CD8-positive, alpha-beta memory T cell (primary cell): ENCODE measurements at regions not wholly inside any gene's neighbourhood (a gene's known extent, or its start where the extent isn't known, plus 50 kb on each side); places are given as distances from the start of the nearest gene placed in this dataset.

Experiments used
- CTCF ChIA-PET: fragments of 350-600 bp; sonication (Branson Sonifier 250); formaldehyde crosslinking; loops from one replicate; lab custom pipeline; 2021; ENCODE audit warnings: antibody characterized with exemption; lab: Charles Lee
- POLR2A ChIA-PET: fragments of 350-600 bp; sonication (Branson Sonifier 250); formaldehyde crosslinking; loops from one replicate; lab custom pipeline; 2021; ENCODE audit warnings: antibody characterized with exemption; lab: Charles Lee
- DNase-seq, 5 donors: peaks; one replicate each; pipeline versions ENCODE4 v3.0.0 to v3.0.0-alpha.2; 2020 to 2022; ENCODE audit warnings: mixed read lengths in 1 of 5
- H3K27ac ChIP-seq: one replicate; pipeline ENCODE4 v1.7.0; 2013; ENCODE audit warnings: low read depth, mild to moderate bottlenecking, low read length, moderate library complexity
- H3K27me3 ChIP-seq: 2 replicates; pipeline ENCODE4 v1.7.0; 2013; ENCODE audit warnings: low read length, mild to moderate bottlenecking; ENCODE audit not compliant: insufficient read depth, poor library complexity, severe bottlenecking
- H3K36me3 ChIP-seq: 2 replicates; pipeline ENCODE4 v1.7.0; 2013; ENCODE audit warnings: mild to moderate bottlenecking, low read length, moderate library complexity; ENCODE audit not compliant: insufficient read depth
- H3K4me1 ChIP-seq: 2 replicates; pipeline ENCODE4 v1.7.0; 2013; ENCODE audit warnings: mild to moderate bottlenecking, low read length, moderate library complexity; ENCODE audit not compliant: insufficient read depth
- H3K4me3 ChIP-seq: 2 replicates; pipeline ENCODE4 v1.7.0; 2013; ENCODE audit warnings: mild to moderate bottlenecking, low read length
- H3K9me3 ChIP-seq: 2 replicates; pipeline ENCODE4 v1.7.0; 2013; ENCODE audit warnings: mild to moderate bottlenecking, low read length
- H3K27ac Mint-ChIP-seq, 8 donors: one replicate each; pipeline ENCODE4 v1.8.0; 2020 to 2021; ENCODE audit warnings: mixed read lengths in 8 of 8, mild to moderate bottlenecking in 6 of 8, inconsistent platforms in 3 of 8, moderate library complexity in 3 of 8
- H3K27me3 Mint-ChIP-seq, 2 donors: one replicate each; pipeline ENCODE4 v1.8.0; 2020 to 2021; ENCODE audit warnings: mixed read lengths in 2 of 2, mild to moderate bottlenecking in 1 of 2, moderate library complexity in 1 of 2
- H3K36me3 Mint-ChIP-seq, 3 donors: one replicate each; pipeline ENCODE4 v1.8.0; 2020 to 2021; ENCODE audit warnings: mixed read lengths in 3 of 3, inconsistent platforms in 1 of 3, mild to moderate bottlenecking in 1 of 3
- H3K4me1 Mint-ChIP-seq, 3 donors: one replicate each; pipeline ENCODE4 v1.8.0; 2020 to 2021; ENCODE audit warnings: mixed read lengths in 3 of 3, inconsistent platforms in 1 of 3, mild to moderate bottlenecking in 1 of 3
- H3K4me3 Mint-ChIP-seq, 7 donors: one replicate each; pipeline ENCODE4 v1.8.0; 2020 to 2021; ENCODE audit warnings: mixed read lengths in 7 of 7, mild to moderate bottlenecking in 6 of 7, moderate library complexity in 4 of 7, inconsistent platforms in 2 of 7
- H3K9me3 Mint-ChIP-seq, 5 donors: one replicate each; pipeline ENCODE4 v1.8.0; 2020 to 2022; ENCODE audit warnings: mixed read lengths in 5 of 5, mild to moderate bottlenecking in 3 of 5, moderate library complexity in 2 of 5, inconsistent platforms in 1 of 5

DNA sequence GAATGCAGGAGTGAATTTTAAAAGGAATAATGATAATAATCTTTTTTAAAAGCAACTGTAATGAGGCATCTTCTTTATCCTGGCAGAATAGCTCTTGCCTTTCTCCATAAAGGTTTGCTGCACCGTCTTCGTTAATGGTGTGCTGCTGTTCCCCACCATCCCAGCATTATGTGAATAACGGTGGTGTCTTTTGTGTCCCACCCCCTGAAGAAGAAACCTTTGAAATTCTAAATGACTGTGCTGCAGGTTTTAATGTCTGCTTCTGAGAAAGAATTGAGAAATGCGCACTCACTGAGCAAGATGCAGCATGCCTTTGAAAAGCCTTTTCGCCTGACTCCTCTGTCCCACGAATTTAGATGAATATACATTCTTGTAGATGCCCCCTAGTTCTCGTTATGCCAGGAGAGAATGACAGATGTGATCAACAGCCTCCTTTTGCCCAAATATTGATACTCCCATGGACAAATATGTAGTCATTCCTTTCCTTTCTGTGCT, 246.1 kb upstream of the ZNF462 start:
- peaks cover 0 to 14% (median 0%) of the 10 kb centered on the region in 5 donors for H3K9me3 Mint-ChIP-seq
- no peaks in the 10 kb centered on the region for H3K36me3 ChIP-seq
- H3K4me3 ChIP-seq = no peak overlapping the region
- ChIA-PET CTCF (no interaction called here), POLR2A (no interaction called here)
- no peaks in the 10 kb centered on the region for H3K27me3 ChIP-seq
- H3K27ac ChIP-seq = no peak overlapping the region
- H3K36me3 Mint-ChIP-seq = no peaks in the 10 kb centered on the region
- H3K4me3 Mint-ChIP-seq = no peak overlapping the region
- H3K4me1 ChIP-seq = no peaks in the 10 kb centered on the region
- DNase-seq = no peak
- H3K27ac Mint-ChIP-seq = no peak overlapping the region
- no peaks in the 10 kb centered on the region for H3K27me3 Mint-ChIP-seq
- no peaks in the 10 kb centered on the region for H3K4me1 Mint-ChIP-seq
- H3K9me3 ChIP-seq = no peaks in the 10 kb centered on the region

DNA sequence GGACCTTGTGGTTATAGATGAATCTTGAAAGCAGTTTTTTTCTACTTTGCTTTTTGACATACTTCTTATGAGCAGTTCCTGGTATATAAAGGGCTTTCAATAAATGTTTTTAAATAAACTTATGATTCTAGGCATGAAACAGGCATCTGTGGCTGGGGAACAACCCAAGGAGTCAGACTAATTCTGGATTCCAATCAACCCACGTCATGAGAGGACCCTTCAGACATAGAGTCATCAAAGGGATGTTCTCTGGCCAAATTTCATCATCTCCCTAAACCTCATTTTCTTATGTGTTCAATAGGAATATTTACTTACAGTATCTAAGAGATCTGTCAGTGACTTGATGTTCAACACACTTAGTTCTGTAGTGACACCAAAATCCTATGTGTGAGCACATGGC, 243.8 kb upstream of the ZNF462 start:
- CTCF ChIA-PET = no interaction called here
- H3K4me1 Mint-ChIP-seq = no peaks in the 10 kb centered on the region
- DNase-seq = no peak
- H3K4me3 ChIP-seq = no peak overlapping the region
- peaks cover 0 to 16% (median 4%) of the 10 kb centered on the region in 5 donors for H3K9me3 Mint-ChIP-seq
- POLR2A ChIA-PET = no interaction called here
- H3K36me3 ChIP-seq = no peaks in the 10 kb centered on the region
- H3K9me3 ChIP-seq = no peaks in the 10 kb centered on the region
- no peaks in the 10 kb centered on the region for H3K36me3 Mint-ChIP-seq
- H3K27me3 Mint-ChIP-seq = no peaks in the 10 kb centered on the region
- no peaks in the 10 kb centered on the region for H3K4me1 ChIP-seq
- no peak overlapping the region for H3K4me3 Mint-ChIP-seq
- no peak overlapping the region for H3K27ac ChIP-seq
- no peak overlapping the region for H3K27ac Mint-ChIP-seq
- H3K27me3 ChIP-seq = no peaks in the 10 kb centered on the region

DNA sequence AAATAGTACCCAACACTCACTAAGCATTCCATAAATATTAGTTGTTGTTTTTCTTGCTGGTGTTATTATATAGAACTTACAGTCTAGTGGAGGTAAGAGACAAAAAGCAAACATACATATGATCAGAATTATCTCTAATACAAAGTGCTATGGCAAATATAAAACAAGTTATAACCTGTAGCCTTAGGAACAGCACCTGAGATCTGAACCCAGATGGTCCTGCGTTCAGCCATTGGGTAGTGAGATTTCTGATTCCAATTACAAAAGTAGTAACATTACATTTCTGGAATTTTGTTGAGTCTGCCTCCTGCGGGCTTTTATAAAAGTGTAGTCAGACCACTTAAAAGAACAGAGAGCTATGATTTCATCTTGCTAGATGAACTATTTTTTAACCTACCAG, 242.9 kb upstream of the ZNF462 start:
- Mint-ChIP-seq H3K27me3 (no peaks in the 10 kb centered on the region), H3K4me3 (no peak overlapping the region), H3K4me1 (no peaks in the 10 kb centered on the region), H3K36me3 (no peaks in the 10 kb centered on the region), H3K9me3 (peaks cover 0 to 16% (median 4%) of the 10 kb centered on the region in 5 donors), H3K27ac (no peak overlapping the region)
- Histone ChIP-seq H3K4me1 (no peaks in the 10 kb centered on the region), H3K27me3 (no peaks in the 10 kb centered on the region), H3K9me3 (no peaks in the 10 kb centered on the region), H3K36me3 (no peaks in the 10 kb centered on the region), H3K4me3 (no peak overlapping the region), H3K27ac (no peak overlapping the region)
- ChIA-PET CTCF (no interaction called here), POLR2A (no interaction called here)
- no peak for DNase-seq

DNA sequence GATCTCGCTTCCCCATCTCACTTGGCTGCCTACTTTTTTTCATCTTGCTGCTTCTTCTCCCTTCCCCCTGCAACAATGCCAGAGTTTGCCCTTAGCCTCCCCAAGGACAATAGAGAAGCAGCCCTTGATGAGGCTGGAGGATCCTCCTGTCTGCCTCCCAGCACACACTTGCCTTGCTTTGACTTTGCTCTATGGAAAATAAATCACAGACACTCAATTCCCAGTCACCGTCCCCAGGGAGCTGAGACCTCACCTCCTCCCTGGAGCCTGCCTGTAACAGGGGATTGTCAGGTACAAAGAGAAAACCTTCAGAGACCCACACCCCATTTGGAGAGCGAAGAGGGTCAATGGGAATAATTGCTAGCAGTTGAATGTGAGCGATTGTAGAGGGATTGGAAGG, 242.1 kb upstream of the ZNF462 start:
- Histone ChIP-seq H3K27me3 (no peaks in the 10 kb centered on the region), H3K36me3 (no peaks in the 10 kb centered on the region), H3K4me1 (no peaks in the 10 kb centered on the region), H3K9me3 (no peaks in the 10 kb centered on the region), H3K4me3 (no peak overlapping the region), H3K27ac (no peak overlapping the region)
- no peaks in the 10 kb centered on the region for H3K36me3 Mint-ChIP-seq
- POLR2A ChIA-PET = no interaction called here
- H3K4me3 Mint-ChIP-seq = no peak overlapping the region
- no peak overlapping the region for H3K27ac Mint-ChIP-seq
- no peaks in the 10 kb centered on the region for H3K4me1 Mint-ChIP-seq
- CTCF ChIA-PET = no interaction called here
- no peaks in the 10 kb centered on the region for H3K27me3 Mint-ChIP-seq
- H3K9me3 Mint-ChIP-seq = peaks cover 0 to 16% (median 7%) of the 10 kb centered on the region in 5 donors
- DNase-seq = no peak

DNA sequence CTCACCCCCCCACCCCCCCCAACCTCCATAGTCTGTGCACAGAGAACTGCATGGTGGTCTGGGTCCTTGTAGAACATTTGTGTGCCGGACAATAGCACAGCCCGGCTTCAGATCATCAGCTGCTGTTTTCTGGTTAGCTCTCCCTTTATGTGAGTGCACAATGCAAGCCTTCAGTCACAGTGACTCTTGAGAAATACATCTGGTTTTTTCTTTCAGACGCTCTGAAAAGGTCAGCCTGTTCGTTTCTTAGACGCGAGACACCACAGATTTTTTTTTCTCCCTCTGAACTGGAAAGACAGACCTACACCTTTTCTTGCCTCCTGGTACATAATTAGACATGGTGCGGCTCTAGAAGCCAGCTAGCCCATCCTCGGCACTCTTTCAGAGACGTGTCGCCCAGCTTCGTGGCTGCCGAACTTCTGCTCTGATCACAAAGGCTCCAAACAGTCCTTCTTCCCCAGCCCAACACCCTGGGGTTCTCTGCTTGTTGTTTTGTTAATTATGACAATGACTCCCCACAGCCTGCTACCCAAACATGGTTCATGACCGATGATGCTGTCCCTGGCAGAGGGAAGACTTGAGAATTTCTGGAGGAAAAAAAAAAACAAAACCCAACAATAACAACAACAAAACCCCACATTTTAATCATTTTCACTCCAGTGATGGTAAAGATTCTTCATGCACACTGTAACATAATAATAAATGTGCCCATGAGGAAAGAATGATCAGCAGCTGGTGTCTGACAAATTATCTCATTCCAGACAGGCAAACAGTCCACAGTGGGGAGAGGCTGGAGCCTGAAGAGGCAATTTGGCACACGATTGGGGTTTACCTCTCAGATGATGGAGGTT, 241.4 kb upstream of the ZNF462 start:
- Histone ChIP-seq H3K27ac (no peak overlapping the region), H3K36me3 (no peaks in the 10 kb centered on the region), H3K27me3 (no peaks in the 10 kb centered on the region), H3K4me1 (no peaks in the 10 kb centered on the region), H3K4me3 (no peak overlapping the region), H3K9me3 (no peaks in the 10 kb centered on the region)
- no peaks in the 10 kb centered on the region for H3K27me3 Mint-ChIP-seq
- H3K27ac Mint-ChIP-seq = no peak overlapping the region
- no peak overlapping the region for H3K4me3 Mint-ChIP-seq
- CTCF ChIA-PET = no interaction called here
- peaks cover 0 to 16% (median 7%) of the 10 kb centered on the region in 5 donors for H3K9me3 Mint-ChIP-seq
- DNase-seq = no peak
- no peaks in the 10 kb centered on the region for H3K4me1 Mint-ChIP-seq
- POLR2A ChIA-PET = no interaction called here
- H3K36me3 Mint-ChIP-seq = no peaks in the 10 kb centered on the region

DNA sequence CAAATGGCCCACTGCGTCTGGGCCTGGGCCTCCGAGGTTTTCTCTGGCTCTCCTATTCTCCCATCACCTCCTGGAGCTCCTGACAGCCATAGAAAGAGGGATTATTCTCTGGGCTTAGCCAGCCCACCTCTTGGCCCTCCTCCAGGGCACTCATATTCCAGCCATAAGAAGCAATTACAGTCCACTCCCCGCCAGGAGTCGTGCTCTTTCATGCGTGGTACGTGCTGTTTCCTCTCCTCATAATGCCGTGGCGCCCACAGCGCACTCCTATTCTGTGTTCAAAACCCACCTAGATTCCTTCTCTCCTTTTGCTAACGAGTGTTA, 240.8 kb upstream of the ZNF462 start:
- Mint-ChIP-seq H3K9me3 (peaks cover 0 to 14% (median 7%) of the 10 kb centered on the region in 5 donors), H3K4me1 (no peaks in the 10 kb centered on the region), H3K36me3 (no peaks in the 10 kb centered on the region), H3K4me3 (no peak overlapping the region), H3K27me3 (no peaks in the 10 kb centered on the region), H3K27ac (no peak overlapping the region)
- Histone ChIP-seq H3K36me3 (no peaks in the 10 kb centered on the region), H3K9me3 (no peaks in the 10 kb centered on the region), H3K27ac (no peak overlapping the region), H3K4me3 (no peak overlapping the region), H3K4me1 (no peaks in the 10 kb centered on the region), H3K27me3 (no peaks in the 10 kb centered on the region)
- ChIA-PET POLR2A (no interaction called here), CTCF (no interaction called here)
- no peak for DNase-seq

DNA sequence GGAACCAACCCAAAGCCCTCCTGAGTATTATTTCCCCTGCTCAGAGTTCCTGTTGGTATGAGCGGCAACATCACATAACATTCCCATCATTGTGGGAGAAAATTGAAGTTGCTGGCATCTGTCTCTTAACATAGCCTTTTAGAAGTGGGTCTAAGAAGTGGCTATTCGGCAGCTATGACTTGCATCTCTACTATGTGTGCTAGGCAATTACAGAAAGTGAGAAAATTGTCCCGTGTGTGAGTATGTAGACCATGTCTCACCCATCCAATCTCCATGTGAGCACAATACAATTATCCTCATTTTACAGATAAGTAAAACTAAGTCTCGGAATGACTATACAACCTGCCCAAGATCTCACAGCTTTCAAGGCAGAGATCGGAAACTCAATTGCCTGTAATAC, 239.4 kb upstream of the ZNF462 start:
- Mint-ChIP-seq H3K9me3 (peaks cover 0 to 12% (median 7%) of the 10 kb centered on the region in 5 donors), H3K4me1 (no peaks in the 10 kb centered on the region), H3K4me3 (no peak overlapping the region), H3K27me3 (no peaks in the 10 kb centered on the region), H3K36me3 (no peaks in the 10 kb centered on the region), H3K27ac (no peak overlapping the region)
- no peaks in the 10 kb centered on the region for H3K27me3 ChIP-seq
- DNase-seq = no peak
- no peaks in the 10 kb centered on the region for H3K9me3 ChIP-seq
- no peaks in the 10 kb centered on the region for H3K4me1 ChIP-seq
- no peak overlapping the region for H3K4me3 ChIP-seq
- H3K36me3 ChIP-seq = no peaks in the 10 kb centered on the region
- ChIA-PET CTCF (no interaction called here), POLR2A (no interaction called here)
- H3K27ac ChIP-seq = no peak overlapping the region

DNA sequence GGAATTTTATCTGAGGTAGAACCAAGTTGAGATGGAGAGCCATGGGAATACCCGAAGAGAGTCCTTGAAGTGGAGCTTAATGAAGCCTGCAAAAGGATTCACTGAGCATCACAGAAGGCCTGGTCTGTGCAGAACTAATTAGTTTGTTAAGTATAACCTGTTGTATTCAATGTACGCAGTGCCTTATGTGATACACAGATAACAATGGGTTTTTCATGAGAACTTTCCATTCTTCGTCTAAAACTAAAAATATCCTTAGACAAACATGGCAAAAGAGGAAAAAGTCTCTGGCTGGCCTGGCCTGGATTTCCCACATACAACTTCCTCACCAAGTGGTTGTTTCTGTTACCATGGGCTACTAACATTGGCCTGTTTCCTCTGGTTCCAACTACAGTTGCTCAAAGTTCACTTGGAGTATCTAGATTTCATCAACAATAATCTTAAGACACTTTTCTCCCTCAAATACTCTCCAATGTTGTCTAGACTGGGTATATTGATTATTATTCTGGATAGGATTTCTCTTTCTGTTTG, 237.6 kb upstream of the ZNF462 start:
- ChIA-PET CTCF (no interaction called here), POLR2A (no interaction called here)
- no peaks in the 10 kb centered on the region for H3K4me1 ChIP-seq
- no peaks in the 10 kb centered on the region for H3K27me3 Mint-ChIP-seq
- H3K27ac Mint-ChIP-seq = no peak overlapping the region
- H3K27ac ChIP-seq = no peak overlapping the region
- H3K4me1 Mint-ChIP-seq = no peaks in the 10 kb centered on the region
- no peak overlapping the region for H3K4me3 Mint-ChIP-seq
- H3K27me3 ChIP-seq = no peaks in the 10 kb centered on the region
- no peak for DNase-seq
- H3K9me3 Mint-ChIP-seq = peaks cover 0 to 17% (median 10%) of the 10 kb centered on the region in 5 donors
- H3K4me3 ChIP-seq = no peak overlapping the region
- H3K36me3 ChIP-seq = no peaks in the 10 kb centered on the region
- H3K36me3 Mint-ChIP-seq = peaks cover 0 to 2% (median 0%) of the 10 kb centered on the region in 3 donors
- no peaks in the 10 kb centered on the region for H3K9me3 ChIP-seq
